ENCODE measurements at regions not wholly inside any gene's neighbourhood (a gene's known extent, or its start where the extent isn't known, plus 50 kb on each side); places are given as distances from the start of the nearest gene placed in this dataset.
"Not testable (repeated sequence)": the region's sequence is repeated elsewhere in the genome, so short reads cannot be mapped to it uniquely, and the experiment has no call there.

DNA sequence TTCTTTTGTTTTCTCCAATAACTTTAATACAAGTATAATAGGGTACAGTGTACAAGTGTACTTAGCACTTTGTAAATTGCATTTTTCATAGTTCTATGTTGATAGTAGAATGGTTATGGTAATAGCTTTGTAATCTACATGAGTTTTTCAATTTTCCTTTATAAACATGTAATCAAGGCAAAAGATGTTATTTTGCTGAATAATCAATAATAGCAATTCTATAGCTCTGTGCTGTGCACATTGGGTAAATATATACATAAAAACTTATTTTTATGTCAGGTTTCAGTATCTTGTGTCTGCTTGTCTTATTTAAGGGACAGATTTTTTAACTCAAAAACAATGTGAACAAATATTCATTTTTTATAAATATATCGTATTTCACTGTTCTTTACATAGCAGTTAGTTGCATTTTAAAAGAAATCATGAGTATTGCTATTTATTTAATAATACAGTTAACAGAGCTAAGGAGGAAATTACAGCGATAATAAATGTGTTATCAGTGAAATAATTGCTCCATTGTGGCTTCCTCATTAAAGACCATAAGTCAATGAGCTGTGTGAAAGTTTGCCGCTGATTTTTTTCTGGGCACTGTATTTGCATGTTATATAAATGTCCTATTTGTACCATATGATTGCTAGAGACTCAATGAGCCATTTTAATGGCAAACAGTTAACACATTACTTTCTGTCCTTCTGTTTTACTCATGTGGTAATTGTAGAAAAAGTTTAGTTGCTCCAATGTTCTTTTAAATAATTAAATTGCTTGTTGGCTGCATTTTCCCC lies 214.6 kb upstream of the STAC start:
- H3K9me3 Mint-ChIP-seq: peaks cover 0 to 6% (median 0%) of the 10 kb centered on the region in 5 donors
- H3K36me3 Mint-ChIP-seq: no peaks in the 10 kb centered on the region
- H3K4me3 Mint-ChIP-seq: no peak overlapping the region
- Histone ChIP-seq H3K4me1 (ENCODE audit: insufficient read depth, low read length) (no peaks in the 10 kb centered on the region), H3K4me3 (ENCODE audit: low read length) (no peak overlapping the region), H3K36me3 (ENCODE audit: insufficient read depth, low read length) (no peaks in the 10 kb centered on the region), H3K27me3 (ENCODE audit: insufficient read depth, low read length, poor library complexity, severe bottlenecking) (no peaks in the 10 kb centered on the region), H3K9me3 (ENCODE audit: low read length) (no peaks in the 10 kb centered on the region), H3K27ac (ENCODE audit: low read depth, low read length) (no peak overlapping the region)
- ChIA-PET CTCF (no interaction called here), POLR2A (no interaction called here)
- no peaks in the 10 kb centered on the region for H3K4me1 Mint-ChIP-seq
- H3K27me3 Mint-ChIP-seq: peaks cover 0 to 1% of the 10 kb centered on the region in 2 donors
- no peak overlapping the region for H3K27ac Mint-ChIP-seq
- DNase-seq: no peak

GRCh38 chr3:36166477-36166876 lies 213.8 kb upstream of the STAC start:
- ChIA-PET POLR2A (no interaction called here), CTCF (no interaction called here)
- peaks cover 0 to 6% (median 0%) of the 10 kb centered on the region in 5 donors for H3K9me3 Mint-ChIP-seq
- no peak overlapping the region for H3K4me3 Mint-ChIP-seq
- no peak overlapping the region for H3K27ac Mint-ChIP-seq
- H3K36me3 Mint-ChIP-seq: no peaks in the 10 kb centered on the region
- Histone ChIP-seq H3K27me3 (ENCODE audit: insufficient read depth, low read length, poor library complexity, severe bottlenecking) (no peaks in the 10 kb centered on the region), H3K4me3 (ENCODE audit: low read length) (no peak overlapping the region), H3K27ac (ENCODE audit: low read depth, low read length) (no peak overlapping the region), H3K36me3 (ENCODE audit: insufficient read depth, low read length) (no peaks in the 10 kb centered on the region), H3K4me1 (ENCODE audit: insufficient read depth, low read length) (no peaks in the 10 kb centered on the region), H3K9me3 (ENCODE audit: low read length) (no peaks in the 10 kb centered on the region)
- DNase-seq: no peak
- peaks cover 0 to 1% of the 10 kb centered on the region in 2 donors for H3K27me3 Mint-ChIP-seq
- no peaks in the 10 kb centered on the region for H3K4me1 Mint-ChIP-seq

- Mint-ChIP-seq H3K36me3 (no peaks in the 10 kb centered on the region), H3K4me1 (no peaks in the 10 kb centered on the region), H3K9me3 (peaks cover 0 to 7% (median 3%) of the 10 kb centered on the region in 5 donors), H3K4me3 (no peak overlapping the region), H3K27ac (no peak overlapping the region), H3K27me3 (no peaks in the 10 kb centered on the region)
- Histone ChIP-seq H3K9me3 (ENCODE audit: low read length) (no peaks in the 10 kb centered on the region), H3K27ac (ENCODE audit: low read depth, low read length) (no peak overlapping the region), H3K27me3 (ENCODE audit: insufficient read depth, low read length, poor library complexity, severe bottlenecking) (no peaks in the 10 kb centered on the region), H3K4me3 (ENCODE audit: low read length) (no peak overlapping the region), H3K36me3 (ENCODE audit: insufficient read depth, low read length) (no peaks in the 10 kb centered on the region), H3K4me1 (ENCODE audit: insufficient read depth, low read length) (no peaks in the 10 kb centered on the region)
- ChIA-PET CTCF (no interaction called here), POLR2A (no interaction called here)
- DNase-seq: no peak
These were observed 207.6 kb upstream of the STAC start for GRCh38 chr3:36172699-36173098.

DNA sequence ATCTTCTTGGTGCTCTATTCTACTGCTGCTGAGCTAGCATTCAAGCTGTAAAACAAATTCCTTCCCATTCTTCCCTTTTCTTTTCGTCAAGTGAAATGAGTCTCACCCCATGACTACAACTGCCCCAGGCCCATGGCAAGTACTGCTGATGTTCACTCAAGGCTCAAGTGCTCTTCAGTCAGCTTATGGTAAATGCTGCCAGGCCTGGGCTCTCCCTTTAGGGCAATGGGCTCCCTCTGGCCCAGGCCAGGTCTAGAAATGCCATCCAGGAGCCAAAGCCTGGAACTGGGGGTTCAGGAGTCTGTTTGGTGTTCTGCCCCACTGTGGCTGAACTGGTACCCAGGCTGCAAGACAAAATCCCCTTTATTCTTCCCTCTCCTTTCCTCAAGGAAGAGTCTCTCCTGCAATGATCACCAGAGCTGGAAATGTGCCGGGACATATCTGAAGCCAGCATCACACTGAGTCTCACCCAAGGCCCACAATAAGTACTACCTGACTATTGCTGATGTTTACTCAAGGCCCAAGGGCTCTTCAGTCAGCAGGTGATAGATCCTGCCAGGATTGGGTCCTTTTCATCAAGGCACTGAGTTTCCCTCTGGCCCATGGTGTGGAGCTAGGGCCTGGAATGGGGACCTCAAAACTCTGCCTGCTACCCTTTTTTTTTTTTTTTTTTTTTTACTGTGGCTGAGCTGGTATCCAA lies 205.0 kb upstream of the STAC start:
- DNase-seq: no peak
- ChIA-PET CTCF (no interaction called here), POLR2A (no interaction called here)
- Histone ChIP-seq H3K4me1 (ENCODE audit: insufficient read depth, low read length) (no peaks in the 10 kb centered on the region), H3K9me3 (ENCODE audit: low read length) (no peaks in the 10 kb centered on the region), H3K27ac (ENCODE audit: low read depth, low read length) (no peak overlapping the region), H3K36me3 (ENCODE audit: insufficient read depth, low read length) (no peaks in the 10 kb centered on the region), H3K27me3 (ENCODE audit: insufficient read depth, low read length, poor library complexity, severe bottlenecking) (no peaks in the 10 kb centered on the region), H3K4me3 (ENCODE audit: low read length) (no peak overlapping the region)
- Mint-ChIP-seq H3K4me1 (no peaks in the 10 kb centered on the region), H3K36me3 (no peaks in the 10 kb centered on the region), H3K4me3 (no peak overlapping the region), H3K27me3 (no peaks in the 10 kb centered on the region), H3K27ac (no peak overlapping the region), H3K9me3 (peaks cover 0 to 10% (median 3%) of the 10 kb centered on the region in 5 donors)

- no peaks in the 10 kb centered on the region for H3K4me1 ChIP-seq (ENCODE audit: insufficient read depth, low read length)
- no peaks in the 10 kb centered on the region for H3K4me1 Mint-ChIP-seq
- no peaks in the 10 kb centered on the region for H3K9me3 ChIP-seq (ENCODE audit: low read length)
- H3K4me3 Mint-ChIP-seq: no peak overlapping the region
- no peaks in the 10 kb centered on the region for H3K36me3 ChIP-seq (ENCODE audit: insufficient read depth, low read length)
- H3K36me3 Mint-ChIP-seq: no peaks in the 10 kb centered on the region
- H3K27me3 ChIP-seq (ENCODE audit: insufficient read depth, low read length, poor library complexity, severe bottlenecking): no peaks in the 10 kb centered on the region
- no peaks in the 10 kb centered on the region for H3K27me3 Mint-ChIP-seq
- ChIA-PET CTCF (no interaction called here), POLR2A (no interaction called here)
- DNase-seq: no peak
- no peak overlapping the region for H3K27ac Mint-ChIP-seq
- H3K9me3 Mint-ChIP-seq: peaks cover 0 to 10% (median 3%) of the 10 kb centered on the region in 5 donors
- no peak overlapping the region for H3K27ac ChIP-seq (ENCODE audit: low read depth, low read length)
- no peak overlapping the region for H3K4me3 ChIP-seq (ENCODE audit: low read length)
These were observed 204.3 kb upstream of the STAC start for GRCh38 chr3:36175916-36176461.

DNA sequence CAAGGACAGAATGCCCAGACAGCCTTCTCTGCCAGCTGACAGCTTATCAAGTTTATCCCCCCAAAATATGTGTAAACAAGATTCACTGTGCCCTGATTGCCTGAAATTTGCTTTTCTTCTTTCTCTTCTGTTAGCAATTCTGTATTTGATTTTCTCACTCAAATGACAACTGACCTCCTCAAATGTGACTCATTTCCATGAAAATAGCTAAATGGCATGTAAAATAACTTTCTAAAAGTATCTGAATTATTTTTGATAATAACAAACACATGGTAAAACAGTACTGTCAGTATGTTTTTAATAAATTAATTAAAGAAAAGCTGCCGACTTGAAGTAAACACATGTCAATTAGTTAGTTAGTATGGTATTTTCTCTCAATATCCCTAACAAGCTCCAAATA lies 202.3 kb upstream of the STAC start:
- no peak overlapping the region for H3K27ac Mint-ChIP-seq
- DNase-seq: no peak
- POLR2A ChIA-PET: no interaction called here
- peaks cover 0 to 8% (median 3%) of the 10 kb centered on the region in 5 donors for H3K9me3 Mint-ChIP-seq
- H3K9me3 ChIP-seq (ENCODE audit: low read length): no peaks in the 10 kb centered on the region
- H3K36me3 ChIP-seq (ENCODE audit: insufficient read depth, low read length): no peaks in the 10 kb centered on the region
- no peaks in the 10 kb centered on the region for H3K4me1 ChIP-seq (ENCODE audit: insufficient read depth, low read length)
- H3K27me3 Mint-ChIP-seq: no peaks in the 10 kb centered on the region
- H3K27ac ChIP-seq (ENCODE audit: low read depth, low read length): no peak overlapping the region
- H3K27me3 ChIP-seq (ENCODE audit: insufficient read depth, low read length, poor library complexity, severe bottlenecking): no peaks in the 10 kb centered on the region
- H3K4me3 ChIP-seq (ENCODE audit: low read length): no peak overlapping the region
- no peak overlapping the region for H3K4me3 Mint-ChIP-seq
- H3K36me3 Mint-ChIP-seq: no peaks in the 10 kb centered on the region
- no peaks in the 10 kb centered on the region for H3K4me1 Mint-ChIP-seq
- CTCF ChIA-PET: no interaction called here

DNA sequence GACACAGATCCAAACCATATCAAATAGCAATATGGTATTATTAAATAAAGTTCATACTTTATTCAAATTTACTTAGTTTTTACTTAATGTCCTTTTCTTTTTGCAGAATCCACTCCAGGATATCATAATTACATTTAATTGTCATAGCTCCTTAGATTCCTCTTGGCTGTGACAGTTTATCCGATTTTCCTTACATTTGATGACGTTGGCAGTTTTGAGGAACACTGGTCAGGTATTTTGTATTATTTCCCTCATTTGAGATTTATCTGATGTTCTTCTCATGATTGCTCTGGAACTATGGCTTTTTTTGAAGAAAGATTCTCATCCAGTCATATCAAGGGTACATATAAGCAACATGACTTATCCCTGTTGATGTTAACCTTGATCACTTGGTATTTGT lies 198.3 kb upstream of the STAC start:
- no peak overlapping the region for H3K27ac ChIP-seq (ENCODE audit: low read depth, low read length)
- no peak overlapping the region for H3K4me3 ChIP-seq (ENCODE audit: low read length)
- Mint-ChIP-seq H3K27ac (no peak overlapping the region), H3K4me3 (no peak overlapping the region), H3K4me1 (no peaks in the 10 kb centered on the region), H3K9me3 (peaks cover 0 to 12% (median 0%) of the 10 kb centered on the region in 5 donors), H3K27me3 (peaks cover 0 to under 1% of the 10 kb centered on the region in 2 donors), H3K36me3 (no peaks in the 10 kb centered on the region)
- H3K9me3 ChIP-seq (ENCODE audit: low read length): no peaks in the 10 kb centered on the region
- no peaks in the 10 kb centered on the region for H3K27me3 ChIP-seq (ENCODE audit: insufficient read depth, low read length, poor library complexity, severe bottlenecking)
- no peaks in the 10 kb centered on the region for H3K36me3 ChIP-seq (ENCODE audit: insufficient read depth, low read length)
- no peak for DNase-seq
- no peaks in the 10 kb centered on the region for H3K4me1 ChIP-seq (ENCODE audit: insufficient read depth, low read length)
- CTCF ChIA-PET: no interaction called here
- POLR2A ChIA-PET: no interaction called here

GRCh38 chr3:36187197-36187596 lies 193.1 kb upstream of the STAC start:
- H3K9me3 Mint-ChIP-seq; H3K4me3 ChIP-seq (ENCODE audit: low read length); POLR2A ChIA-PET; H3K36me3 ChIP-seq (ENCODE audit: insufficient read depth, low read length); H3K4me1 ChIP-seq (ENCODE audit: insufficient read depth, low read length); DNase-seq; H3K9me3 ChIP-seq (ENCODE audit: low read length); H3K27me3 ChIP-seq (ENCODE audit: insufficient read depth, low read length, poor library complexity, severe bottlenecking); H3K4me3 Mint-ChIP-seq; H3K27ac ChIP-seq (ENCODE audit: low read depth, low read length); H3K36me3 Mint-ChIP-seq; H3K27me3 Mint-ChIP-seq; H3K27ac Mint-ChIP-seq; H3K4me1 Mint-ChIP-seq; CTCF ChIA-PET: not testable (repeated sequence)
